HepG2 (cell line): ENCODE measurements at regions not wholly inside any gene's neighbourhood (a gene's known extent, or its start where the extent isn't known, plus 50 kb on each side); places are given as distances from the start of the nearest gene placed in this dataset.

Source experiments
- ZFP37 ChIP-seq: sonication (generic); formaldehyde crosslinking; IDR thresholded peaks from 2 replicates; pipeline ENCODE4 v1.4.0; 2020; ENCODE audit warnings: missing genetic modification reagents, borderline replicate concordance
- ZNF768 ChIP-seq: sonication (generic); formaldehyde crosslinking; IDR thresholded peaks from 2 replicates; pipeline ENCODE4 v1.4.0; 2020; ENCODE audit warnings: missing genetic modification reagents

- no peak for TF ChIP-seq ZFP37 (CRISPR knock-in tag)
- TF ChIP-seq ZNF768 (CRISPR knock-in tag) = no peak
Observed at GRCh38 chr4:155569471-155569870, 97.2 kb upstream of the GUCY1A1 start.
